ENCODE measurements at regions not wholly inside any gene's neighbourhood (a gene's known extent, or its start where the extent isn't known, plus 50 kb on each side); places are given as distances from the start of the nearest gene placed in this dataset.

GRCh38 chr10:10307551-10307950 lies 710.1 kb upstream of the CELF2 start:
- DNase-seq (ENCODE audit: low read depth in 2 of 3, low spot score in 2 of 3), result no peak

GRCh38 chr10:10310498-10310897 lies 707.2 kb upstream of the CELF2 start:
- no peak for DNase-seq (ENCODE audit: low read depth in 2 of 3, low spot score in 2 of 3)

- DNase-seq (ENCODE audit: low read depth in 2 of 3, low spot score in 2 of 3), result no peak
Measured at GRCh38 chr10:10311966-10312365, 705.7 kb upstream of the CELF2 start.

GRCh38 chr10:10313149-10313835 lies 704.4 kb upstream of the CELF2 start:
- DNase-seq (ENCODE audit: low read depth in 2 of 3, low spot score in 2 of 3), result no peak

- DNase-seq (ENCODE audit: low read depth in 2 of 3, low spot score in 2 of 3), result no peak
Measured at GRCh38 chr10:10314626-10315025, 703.0 kb upstream of the CELF2 start.

GRCh38 chr10:10315989-10316388 lies 701.7 kb upstream of the CELF2 start:
- no peak for DNase-seq (ENCODE audit: low read depth in 2 of 3, low spot score in 2 of 3)

GRCh38 chr10:10317151-10317550 lies 700.5 kb upstream of the CELF2 start:
- DNase-seq (ENCODE audit: low read depth in 2 of 3, low spot score in 2 of 3), result no peak

GRCh38 chr10:10318856-10319255 lies 698.8 kb upstream of the CELF2 start:
- no peak for DNase-seq (ENCODE audit: low read depth in 2 of 3, low spot score in 2 of 3)

- DNase-seq (ENCODE audit: low read depth in 2 of 3, low spot score in 2 of 3), result no peak
Measured at GRCh38 chr10:10320956-10321355, 696.7 kb upstream of the CELF2 start.

- DNase-seq (ENCODE audit: low read depth in 2 of 3, low spot score in 2 of 3), result no peak
Measured at GRCh38 chr10:10326116-10326515, 691.6 kb upstream of the CELF2 start.

GRCh38 chr10:10327934-10328333 lies 689.7 kb upstream of the CELF2 start:
- DNase-seq (ENCODE audit: low read depth in 2 of 3, low spot score in 2 of 3), result no peak

- no peak for DNase-seq (ENCODE audit: low read depth in 2 of 3, low spot score in 2 of 3)
Measured at GRCh38 chr10:10330418-10330817, 687.3 kb upstream of the CELF2 start.

GRCh38 chr10:10332786-10333185 lies 684.9 kb upstream of the CELF2 start:
- no peak for DNase-seq (ENCODE audit: low read depth in 2 of 3, low spot score in 2 of 3)

- DNase-seq (ENCODE audit: low read depth in 2 of 3, low spot score in 2 of 3), result no peak
Measured at GRCh38 chr10:10333622-10334021, 684.0 kb upstream of the CELF2 start.

GRCh38 chr10:10338339-10338738 lies 679.3 kb upstream of the CELF2 start:
- no peak for DNase-seq (ENCODE audit: low read depth in 2 of 3, low spot score in 2 of 3)

GRCh38 chr10:10346390-10347150 lies 671.1 kb upstream of the CELF2 start:
- no peak for DNase-seq (ENCODE audit: low read depth in 2 of 3, low spot score in 2 of 3)

- no peak for DNase-seq (ENCODE audit: low read depth in 2 of 3, low spot score in 2 of 3)
Measured at GRCh38 chr10:10350050-10350449, 667.6 kb upstream of the CELF2 start.

- DNase-seq (ENCODE audit: low read depth in 2 of 3, low spot score in 2 of 3), result no peak
Measured at GRCh38 chr10:10351451-10351850, 666.2 kb upstream of the CELF2 start.

GRCh38 chr10:10353326-10353868 lies 664.3 kb upstream of the CELF2 start:
- DNase-seq (ENCODE audit: low read depth in 2 of 3, low spot score in 2 of 3), result no peak

GRCh38 chr10:10359263-10359662 lies 658.4 kb upstream of the CELF2 start:
- no peak for DNase-seq (ENCODE audit: low read depth in 2 of 3, low spot score in 2 of 3)

GRCh38 chr10:10361301-10361885 lies 656.3 kb upstream of the CELF2 start:
- no peak for DNase-seq (ENCODE audit: low read depth in 2 of 3, low spot score in 2 of 3)

GRCh38 chr10:10362800-10363199 lies 654.9 kb upstream of the CELF2 start:
- no peak for DNase-seq (ENCODE audit: low read depth in 2 of 3, low spot score in 2 of 3)

All from activated CD8-positive, alpha-beta memory T cell treated with anti-CD3 and anti-CD28 coated beads for 48 hours (primary cell).